GM12891 (cell line): ENCODE measurements at regions not wholly inside any gene's neighbourhood (a gene's known extent, or its start where the extent isn't known, plus 50 kb on each side); places are given as distances from the start of the nearest gene placed in this dataset.

Experiments used
- PAX5 ChIP-seq: IDR thresholded peaks from 2 replicates; pipeline ENCODE4 v1.6.1; 2011; ENCODE audit warnings: low read length, moderate library complexity, mild to moderate bottlenecking; ENCODE audit not compliant: insufficient read depth, severe bottlenecking
- POLR2A ChIP-seq: IDR thresholded peaks from 2 replicates; pipeline ENCODE4 v1.6.1; 2011; ENCODE audit warnings: low read depth, low read length, control low read depth
- POLR2AphosphoS5 ChIP-seq: IDR thresholded peaks from 2 replicates; pipeline ENCODE4 v1.6.1; 2011; ENCODE audit warnings: low read depth, low read length, control low read depth
- SPI1 ChIP-seq: IDR thresholded peaks from 2 replicates; pipeline ENCODE4 v1.6.1; 2011; ENCODE audit warnings: low read depth, low read length, control low read depth

GRCh38 chr21:35908311-35909078 lies 151.8 kb downstream of the SETD4 start:
- no peak for TF ChIP-seq POLR2AphosphoS5
- TF ChIP-seq PAX5, result no peak
- TF ChIP-seq POLR2A, result no peak
- TF ChIP-seq SPI1, result no peak
